GM21423 (cell line): ENCODE measurements at regions not wholly inside any gene's neighbourhood (a gene's known extent, or its start where the extent isn't known, plus 50 kb on each side); places are given as distances from the start of the nearest gene placed in this dataset.

Experiments
- ATAC-seq: cut with Tn5 transposase; IDR thresholded peaks from one replicate; pipeline ENCODE4 v1.9.1; 2021; ENCODE audit warnings: mild to moderate bottlenecking, moderate library complexity; ENCODE audit not compliant: unreplicated experiment

DNA sequence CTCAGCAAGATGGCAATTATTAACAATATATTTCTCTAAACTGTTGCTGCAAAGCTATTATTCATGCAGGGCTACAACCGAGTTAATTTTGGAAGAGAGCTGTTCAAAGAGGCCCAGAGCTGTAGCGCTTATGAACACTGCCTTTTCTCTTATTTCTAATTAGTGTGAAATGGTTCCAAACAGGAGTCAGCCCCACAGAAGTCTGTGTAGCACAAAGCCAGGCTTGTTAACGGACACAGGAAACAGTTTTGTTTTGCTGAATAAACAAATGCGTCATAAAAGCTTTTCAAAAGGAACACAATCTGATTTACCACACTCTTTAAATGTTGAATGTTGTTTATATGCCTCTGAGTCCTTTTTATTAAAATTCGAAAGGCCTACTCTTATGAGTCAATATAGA is 396.5 kb downstream of the ANXA1 start:
- no peak for ATAC-seq

DNA sequence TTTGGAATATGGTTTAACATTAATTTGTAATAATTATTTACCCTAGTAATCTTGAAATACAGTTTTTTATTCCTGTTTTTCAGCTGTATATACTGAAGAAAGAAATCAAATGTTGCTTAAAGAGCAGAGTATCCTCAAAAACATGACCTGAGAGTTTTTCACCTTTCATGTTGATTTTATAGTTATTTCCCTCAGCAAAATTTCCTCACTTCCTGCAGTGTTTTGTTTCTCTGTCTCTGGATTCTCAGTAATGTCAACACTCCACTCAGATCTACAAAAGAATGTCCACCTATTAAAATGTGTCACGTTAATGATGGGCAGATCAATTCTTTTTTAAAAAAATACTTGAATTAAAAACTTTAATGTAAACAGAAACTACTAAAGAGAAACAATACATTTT is 398.3 kb downstream of the ANXA1 start:
- ATAC-seq, result no peak

GRCh38 chr9:73553295-73553694 is 401.6 kb downstream of the ANXA1 start:
- ATAC-seq, result no peak

GRCh38 chr9:73558471-73558870 is 406.8 kb downstream of the ANXA1 start:
- no peak for ATAC-seq

GRCh38 chr9:73565026-73565425 is 413.4 kb downstream of the ANXA1 start:
- no peak for ATAC-seq

GRCh38 chr9:73565833-73566465 is 414.3 kb downstream of the ANXA1 start:
- ATAC-seq, result no peak

DNA sequence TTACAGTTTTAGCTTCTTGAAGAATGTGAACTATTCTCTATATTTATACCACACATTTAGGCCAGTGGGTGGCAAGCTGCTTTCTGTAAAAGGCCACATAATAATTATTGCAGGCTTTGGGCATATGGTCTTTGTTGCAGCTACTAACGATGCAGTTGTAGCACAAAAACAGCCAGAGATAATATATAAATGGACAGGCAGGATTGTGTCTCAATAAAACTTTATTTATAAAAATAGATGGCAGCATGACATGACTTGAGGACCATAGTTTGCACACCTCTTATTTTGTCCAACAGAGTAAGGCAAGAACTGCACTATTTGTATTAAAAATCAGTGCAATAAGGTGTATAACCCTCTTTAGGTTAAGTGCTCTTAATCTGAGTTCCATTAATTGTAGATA is 415.0 kb downstream of the ANXA1 start:
- no peak for ATAC-seq

DNA sequence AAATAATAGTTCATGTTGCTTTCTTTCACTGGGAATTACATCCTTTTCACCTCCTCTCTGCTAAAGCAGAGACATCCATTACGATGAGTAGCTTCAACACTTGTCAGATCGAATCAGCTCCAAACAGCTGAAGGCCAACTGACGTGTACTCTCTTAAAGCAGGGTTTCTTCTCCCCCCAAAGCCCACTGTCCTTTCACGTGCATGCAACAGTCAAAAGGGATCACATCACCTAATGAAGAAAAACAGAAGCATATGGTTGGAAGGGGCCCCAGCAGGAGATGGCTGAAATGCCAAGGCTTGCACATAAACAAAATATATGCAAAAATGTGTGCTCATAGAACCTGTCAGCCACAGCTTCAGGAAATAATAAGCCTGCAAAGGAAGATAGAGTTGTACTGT is 421.6 kb downstream of the ANXA1 start:
- ATAC-seq, result no peak

DNA sequence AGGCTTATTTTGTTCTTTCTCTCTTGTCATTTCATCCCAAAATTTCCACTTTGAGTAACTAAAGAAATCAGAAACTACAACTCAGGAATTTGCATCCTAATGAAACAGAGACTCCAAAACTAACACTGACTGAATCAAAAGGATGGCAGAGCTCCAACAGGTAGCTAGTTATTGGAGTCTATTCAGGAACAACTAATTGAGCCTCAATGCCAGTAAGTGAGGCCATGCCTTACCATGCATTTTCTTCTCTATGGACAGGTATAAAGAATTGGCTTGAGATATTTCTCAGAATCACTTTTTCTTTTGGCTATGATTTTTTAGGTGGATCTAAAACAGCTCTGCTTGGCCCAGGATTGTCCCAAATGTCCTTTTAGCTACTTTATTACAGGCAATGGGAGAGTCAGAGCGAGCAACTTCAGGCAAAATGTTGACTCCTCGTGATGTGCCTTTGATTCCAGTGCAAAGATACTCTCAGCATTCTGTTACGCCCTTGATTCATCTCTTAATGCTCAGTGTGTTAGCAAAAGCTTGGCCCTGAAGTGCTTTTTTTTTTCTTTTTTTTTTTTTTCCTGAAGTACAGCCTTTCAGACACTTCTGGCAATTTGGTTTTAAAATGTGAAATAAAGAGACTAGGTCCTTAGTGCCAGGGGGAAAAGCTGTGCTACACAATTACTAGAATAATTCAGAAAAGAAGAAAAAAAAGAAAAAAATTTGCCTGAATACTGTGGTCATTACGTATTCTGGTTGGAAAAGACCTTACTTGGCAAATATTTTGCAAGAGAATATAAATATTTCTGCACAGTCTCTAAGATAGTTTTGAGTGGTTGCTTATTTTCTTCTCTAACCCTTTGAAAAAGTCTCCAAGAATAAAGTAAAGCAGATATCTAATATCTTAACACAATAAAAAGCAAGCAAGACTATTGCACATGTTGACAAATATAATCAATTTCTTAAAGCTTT is 423.7 kb downstream of the ANXA1 start:
- no peak for ATAC-seq

- no peak for ATAC-seq
Measured at GRCh38 chr9:73577848-73578247, 426.2 kb downstream of the ANXA1 start.

DNA sequence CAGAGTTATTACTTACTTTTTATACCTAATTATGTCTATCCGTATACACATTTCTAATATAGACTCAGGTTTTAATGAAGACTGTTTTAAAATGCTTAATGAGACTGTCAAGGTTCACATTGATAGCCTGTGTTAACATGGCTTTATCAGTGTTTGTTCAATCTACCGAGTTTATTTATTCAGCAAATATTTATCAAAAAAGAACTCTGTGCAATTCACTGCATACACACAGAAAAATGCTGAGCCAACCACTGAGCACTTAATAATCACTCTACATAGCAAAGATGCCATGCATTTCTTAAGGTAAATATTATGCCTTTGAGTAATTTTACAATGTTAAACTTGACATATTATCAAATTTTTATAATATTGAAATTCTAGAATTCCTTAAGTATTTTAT is 428.2 kb downstream of the ANXA1 start:
- no peak for ATAC-seq

GRCh38 chr9:73583576-73583975 is 431.9 kb downstream of the ANXA1 start:
- ATAC-seq, result no peak

- no peak for ATAC-seq
Measured at GRCh38 chr9:73595036-73595545, 443.4 kb downstream of the ANXA1 start.

DNA sequence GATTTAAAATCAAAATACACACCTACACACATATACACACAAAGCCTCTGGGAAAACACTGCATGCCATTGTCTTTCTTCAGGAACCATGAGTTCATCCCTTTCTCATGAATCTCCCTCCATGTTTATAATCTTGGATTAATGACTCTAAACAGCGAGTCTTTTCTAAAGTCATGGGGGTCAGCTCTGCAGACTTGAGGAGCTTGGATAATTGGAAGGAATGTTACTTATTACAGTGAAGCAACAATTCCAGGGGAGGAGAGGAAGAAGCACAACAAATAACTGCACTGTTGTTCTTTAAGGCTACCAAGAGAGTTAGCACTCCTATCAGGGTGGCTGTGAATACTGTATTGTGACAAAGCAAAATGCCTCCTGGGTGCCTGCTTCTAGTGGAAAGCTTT is 444.7 kb downstream of the ANXA1 start:
- ATAC-seq, result no peak

GRCh38 chr9:73597039-73597438 is 445.4 kb downstream of the ANXA1 start:
- no peak for ATAC-seq

DNA sequence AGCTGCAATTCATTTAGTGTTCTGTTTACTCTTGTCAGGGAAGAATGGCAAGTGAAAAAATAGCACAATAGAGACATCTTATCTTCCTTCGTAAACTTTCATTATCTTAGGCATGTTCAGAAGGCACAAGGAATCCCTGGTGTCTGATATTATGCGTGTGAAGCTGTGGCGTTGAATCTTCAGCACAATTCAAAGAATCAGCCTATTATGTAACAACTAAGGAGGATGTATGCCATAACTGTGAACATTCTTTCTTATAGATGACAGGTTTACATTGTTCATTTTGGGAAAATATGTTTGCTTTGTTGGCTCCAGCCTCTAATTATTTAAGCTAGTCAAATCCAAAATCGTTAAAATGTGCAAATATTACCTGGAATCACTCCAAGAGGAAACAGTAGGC is 446.1 kb downstream of the ANXA1 start:
- no peak for ATAC-seq

GRCh38 chr9:73609381-73609780 is 457.7 kb downstream of the ANXA1 start:
- no peak for ATAC-seq

- ATAC-seq, result no peak
Measured at GRCh38 chr9:73611032-73611431, 459.4 kb downstream of the ANXA1 start.

DNA sequence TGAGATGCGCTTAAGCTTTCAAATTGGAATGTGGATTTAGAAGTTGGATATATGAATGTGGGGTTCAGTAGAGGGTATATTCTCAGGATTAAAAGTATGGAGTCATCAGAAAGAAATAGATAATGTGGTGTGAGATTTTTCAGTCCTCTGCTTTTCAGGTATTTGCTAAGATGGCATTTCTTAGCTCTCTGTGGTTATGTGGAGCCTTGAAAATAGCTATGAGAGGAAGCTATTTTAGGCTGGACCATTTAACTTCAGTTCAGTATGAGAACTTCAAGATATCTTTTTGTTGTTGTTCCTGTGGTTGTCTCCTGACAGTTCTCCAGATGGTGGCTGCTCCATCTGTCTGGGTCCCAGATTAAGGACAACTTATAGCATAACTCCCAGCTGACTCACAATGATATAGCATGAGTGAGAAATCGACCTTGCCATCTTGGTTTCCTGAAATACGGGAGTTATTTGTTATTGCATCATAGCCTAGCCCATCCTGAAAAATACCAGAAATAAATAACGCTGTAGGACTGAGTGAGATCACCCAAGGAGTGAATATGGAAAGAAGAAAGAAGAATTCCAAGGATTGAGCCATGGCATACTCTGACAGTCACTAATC is 461.5 kb downstream of the ANXA1 start:
- no peak for ATAC-seq

DNA sequence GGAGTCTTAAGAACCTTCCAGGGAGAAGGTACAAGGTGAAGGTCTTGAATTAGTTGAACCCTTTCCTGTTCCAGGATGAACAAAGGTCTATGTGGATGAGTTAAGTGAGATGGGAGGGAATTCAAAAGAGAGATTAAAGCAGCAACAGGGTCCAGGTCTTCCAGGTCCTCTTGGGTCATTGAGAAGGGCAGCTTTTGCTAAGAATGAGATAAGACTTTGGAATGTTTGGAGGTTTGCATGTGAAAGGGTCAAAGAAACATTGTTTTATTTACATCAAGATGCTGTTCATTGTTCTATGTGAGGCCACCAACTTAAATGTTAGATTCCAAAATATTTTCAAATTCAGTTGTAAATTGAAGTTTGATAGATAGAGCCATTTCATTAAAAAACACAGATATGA is 463.9 kb downstream of the ANXA1 start:
- no peak for ATAC-seq

DNA sequence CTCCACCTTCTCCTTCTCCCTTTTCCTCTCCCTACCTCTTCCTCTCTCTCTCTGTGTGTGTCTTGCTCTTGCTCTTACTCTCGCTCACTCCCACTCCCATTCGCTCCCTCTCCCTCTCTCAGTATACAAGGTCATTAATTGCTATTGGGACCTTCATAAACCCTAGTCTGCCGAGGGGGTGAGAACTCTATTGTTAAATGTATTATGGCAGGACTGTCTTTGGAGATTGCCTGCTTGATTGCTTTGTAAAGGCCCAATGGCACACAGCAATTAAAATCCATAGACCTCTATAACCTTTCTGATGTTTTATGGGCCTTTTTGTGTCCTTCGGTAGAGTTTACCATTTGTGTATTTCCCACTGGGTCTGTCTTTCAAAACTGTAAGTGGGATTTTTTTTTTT is 465.9 kb downstream of the ANXA1 start:
- ATAC-seq, result no peak

DNA sequence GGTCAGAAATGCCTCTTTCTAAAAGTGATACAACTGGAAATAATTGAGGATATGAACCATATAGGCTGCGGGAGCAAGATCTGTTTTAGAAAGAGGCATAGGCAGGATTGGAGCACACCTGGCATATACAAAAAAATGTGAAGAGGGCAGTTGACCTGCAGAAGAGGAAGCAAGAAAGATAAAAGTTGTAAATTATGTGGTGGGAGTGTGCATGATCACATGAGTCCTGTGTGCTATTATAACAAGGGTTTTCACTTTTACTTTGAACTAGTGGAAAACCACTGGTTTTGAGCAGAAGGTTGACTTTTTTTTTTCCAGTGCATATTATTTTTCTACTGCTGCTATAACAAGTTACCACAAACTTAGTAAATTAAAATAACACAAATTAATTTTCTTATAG is 489.3 kb downstream of the ANXA1 start:
- ATAC-seq, result peak; percentile 69
